ENCODE measurements at regions not wholly inside any gene's neighbourhood (a gene's known extent, or its start where the extent isn't known, plus 50 kb on each side); places are given as distances from the start of the nearest gene placed in this dataset.

- no peak for DNase-seq (ENCODE audit: low read depth in 2 of 2, low spot score in 1 of 2)
Observed at GRCh38 chr9:20009606-20010005, 220.8 kb upstream of the SLC24A2 start.

GRCh38 chr9:20002011-20002410, 213.2 kb upstream of the SLC24A2 start:
- DNase-seq (ENCODE audit: low read depth in 2 of 2, low spot score in 1 of 2) = no peak

- no peak for DNase-seq (ENCODE audit: low read depth in 2 of 2, low spot score in 1 of 2)
Observed at GRCh38 chr9:20001058-20001457, 212.2 kb upstream of the SLC24A2 start.

- no peak for DNase-seq (ENCODE audit: low read depth in 2 of 2, low spot score in 1 of 2)
Observed at GRCh38 chr9:19999491-20000057, 210.7 kb upstream of the SLC24A2 start.

- no peak for DNase-seq (ENCODE audit: low read depth in 2 of 2, low spot score in 1 of 2)
Observed at GRCh38 chr9:19998823-19999455, 210.1 kb upstream of the SLC24A2 start.

- DNase-seq (ENCODE audit: low read depth in 2 of 2, low spot score in 1 of 2) = no peak
Observed at GRCh38 chr9:19998153-19998552, 209.3 kb upstream of the SLC24A2 start.

- DNase-seq (ENCODE audit: low read depth in 2 of 2, low spot score in 1 of 2) = no peak
Observed at GRCh38 chr9:19995619-19996018, 206.8 kb upstream of the SLC24A2 start.

- no peak for DNase-seq (ENCODE audit: low read depth in 2 of 2, low spot score in 1 of 2)
Observed at GRCh38 chr9:19994296-19994695, 205.5 kb upstream of the SLC24A2 start.

- no peak for DNase-seq (ENCODE audit: low read depth in 2 of 2, low spot score in 1 of 2)
Observed at GRCh38 chr9:19992556-19992955, 203.7 kb upstream of the SLC24A2 start.

GRCh38 chr9:19989213-19989612, 200.4 kb upstream of the SLC24A2 start:
- no peak for DNase-seq (ENCODE audit: low read depth in 2 of 2, low spot score in 1 of 2)

- DNase-seq (ENCODE audit: low read depth in 2 of 2, low spot score in 1 of 2) = no peak
Observed at GRCh38 chr9:19988281-19988680, 199.4 kb upstream of the SLC24A2 start.

- no peak for DNase-seq (ENCODE audit: low read depth in 2 of 2, low spot score in 1 of 2)
Observed at GRCh38 chr9:19985081-19985480, 196.2 kb upstream of the SLC24A2 start.

- no peak for DNase-seq (ENCODE audit: low read depth in 2 of 2, low spot score in 1 of 2)
Observed at GRCh38 chr9:19976226-19976625, 187.4 kb upstream of the SLC24A2 start.

GRCh38 chr9:19975499-19975898, 186.7 kb upstream of the SLC24A2 start:
- no peak for DNase-seq (ENCODE audit: low read depth in 2 of 2, low spot score in 1 of 2)

GRCh38 chr9:19969721-19970120, 180.9 kb upstream of the SLC24A2 start:
- no peak for DNase-seq (ENCODE audit: low read depth in 2 of 2, low spot score in 1 of 2)

GRCh38 chr9:19967888-19968459, 179.1 kb upstream of the SLC24A2 start:
- DNase-seq (ENCODE audit: low read depth in 2 of 2, low spot score in 1 of 2) = no peak

GRCh38 chr9:19967216-19967887, 178.5 kb upstream of the SLC24A2 start:
- DNase-seq (ENCODE audit: low read depth in 2 of 2, low spot score in 1 of 2) = no peak

GRCh38 chr9:19965336-19965735, 176.5 kb upstream of the SLC24A2 start:
- no peak for DNase-seq (ENCODE audit: low read depth in 2 of 2, low spot score in 1 of 2)

GRCh38 chr9:19947996-19948395, 159.2 kb upstream of the SLC24A2 start:
- no peak for DNase-seq (ENCODE audit: low read depth in 2 of 2, low spot score in 1 of 2)

- DNase-seq (ENCODE audit: low read depth in 2 of 2, low spot score in 1 of 2) = no peak
Observed at GRCh38 chr9:19946441-19947109, 157.7 kb upstream of the SLC24A2 start.

- DNase-seq (ENCODE audit: low read depth in 2 of 2, low spot score in 1 of 2) = no peak
Observed at GRCh38 chr9:19941874-19942273, 153.0 kb upstream of the SLC24A2 start.
